Endodermal cell (in vitro differentiated cells): ENCODE measurements at regions not wholly inside any gene's neighbourhood (a gene's known extent, or its start where the extent isn't known, plus 50 kb on each side); places are given as distances from the start of the nearest gene placed in this dataset.

ENCODE experiments used
- DNase-seq: peaks from one replicate; pipeline ENCODE4 v3.0.0-alpha.2; 2017
- H3K27ac ChIP-seq: 2 replicates; pipeline ENCODE4 v1.5.1; 2013; ENCODE audit warnings: mild to moderate bottlenecking, low read depth, low read length, moderate library complexity
- H3K27me3 ChIP-seq: 2 replicates; pipeline ENCODE4 v1.6.1; 2013; ENCODE audit warnings: mild to moderate bottlenecking, low read length, moderate library complexity; ENCODE audit not compliant: insufficient read depth, control insufficient read depth, poor library complexity, severe bottlenecking
- H3K36me3 ChIP-seq: 2 replicates; pipeline ENCODE4 v1.7.0; 2013; ENCODE audit warnings: mild to moderate bottlenecking, low read length, moderate library complexity; ENCODE audit not compliant: control insufficient read depth, insufficient read depth
- H3K4me1 ChIP-seq: one replicate; pipeline ENCODE4 v1.7.0; 2013; ENCODE audit warnings: low read length; ENCODE audit not compliant: control insufficient read depth, insufficient read depth
- H3K4me3 ChIP-seq: 2 replicates; pipeline ENCODE4 v1.5.1; 2013; ENCODE audit warnings: mild to moderate bottlenecking, low read length, moderate library complexity
- H3K9ac ChIP-seq: 2 replicates; pipeline ENCODE4 v1.6.1; 2013; ENCODE audit warnings: mild to moderate bottlenecking, low read length, moderate library complexity; ENCODE audit not compliant: poor library complexity, severe bottlenecking; ENCODE audit errors: extremely low read depth
- H3K9me3 ChIP-seq: 2 replicates; pipeline ENCODE4 v1.6.1; 2013; ENCODE audit warnings: mild to moderate bottlenecking, low read length, moderate library complexity; ENCODE audit not compliant: control insufficient read depth
- H3K27ac Mint-ChIP-seq: 2 replicates; pipeline ENCODE4 v1.8.0; 2020; ENCODE audit warnings: mixed read lengths
- H3K27me3 Mint-ChIP-seq: 2 replicates; pipeline ENCODE4 v1.8.0; 2021; ENCODE audit warnings: mild to moderate bottlenecking, mixed read lengths; ENCODE audit not compliant: insufficient read depth
- H3K36me3 Mint-ChIP-seq: 2 replicates; pipeline ENCODE4 v1.8.0; 2020; ENCODE audit warnings: low read depth, mixed read lengths
- H3K4me1 Mint-ChIP-seq: 2 replicates; pipeline ENCODE4 v1.8.0; 2020; ENCODE audit warnings: mixed read lengths
- H3K4me3 Mint-ChIP-seq: 2 replicates; pipeline ENCODE4 v1.8.0; 2020; ENCODE audit warnings: mild to moderate bottlenecking, moderate library complexity, mixed read lengths
- H3K9me3 Mint-ChIP-seq: 2 replicates; pipeline ENCODE4 v1.8.0; 2020; ENCODE audit warnings: mild to moderate bottlenecking, mixed read lengths
- CTCF ChIP-seq: fragments of 200-600 bp; sonication (generic); conservative IDR thresholded peaks from 2 replicates; pipeline ENCODE4 v1.5.0; 2021; ENCODE audit warnings: antibody characterized with exemption, mild to moderate bottlenecking
- WGBS, 2 experiments: methylation state at CpG; one replicate each; pipeline versions ENCODE4 v1.1.5 to v1.1.7; 2013; ENCODE audit warnings: missing lambda C conversion rate in 2 of 2, mixed read lengths in 1 of 2; ENCODE audit not compliant: insufficient coverage in 1 of 2, insufficient read length in 1 of 2; 5-methylcytosine and 5-hydroxymethylcytosine counted together

- Histone ChIP-seq H3K27me3 (no peaks in the 10 kb centered on the region), H3K4me3 (no peak overlapping the region), H3K9me3 (no peaks in the 10 kb centered on the region), H3K9ac (no peak overlapping the region), H3K36me3 (no peaks in the 10 kb centered on the region), H3K4me1 (no peaks in the 10 kb centered on the region), H3K27ac (no peak overlapping the region)
- no peaks in the 10 kb centered on the region for H3K36me3 Mint-ChIP-seq
- no peak overlapping the region for H3K27ac Mint-ChIP-seq
- WGBS, 2 experiments: 96% methylated on average over 1 of the region's 1 CpG; no CpG with 5 or more reads in 1 of the 2 experiments
- no peaks in the 10 kb centered on the region for H3K27me3 Mint-ChIP-seq
- no peak for TF ChIP-seq CTCF
- H3K9me3 Mint-ChIP-seq: peaks cover 1% of the 10 kb centered on the region
- no peak overlapping the region for H3K4me3 Mint-ChIP-seq
- DNase-seq: no peak
- peaks cover 10% of the 10 kb centered on the region for H3K4me1 Mint-ChIP-seq
These were observed 236.5 kb upstream of the SPHKAP start for GRCh38 chr2:228417956-228418355.

DNA sequence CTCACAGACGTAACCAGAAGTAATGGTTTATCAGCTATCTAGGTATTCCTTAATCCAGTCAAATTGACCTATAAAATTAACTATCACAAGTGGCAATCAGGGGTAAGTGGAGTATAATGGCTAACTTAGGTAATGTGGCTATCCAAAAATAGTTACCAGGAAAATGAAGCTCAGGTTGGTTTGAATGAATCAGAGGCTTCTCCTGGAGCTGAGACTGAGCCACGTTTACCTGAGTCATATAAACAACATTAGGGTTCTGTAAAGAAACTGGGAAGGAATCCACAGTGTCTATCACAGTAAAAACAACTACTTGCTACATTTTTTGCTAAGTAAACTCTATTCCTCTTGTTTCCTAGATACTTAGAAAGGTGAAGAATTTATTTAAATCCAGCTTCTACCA, 236.0 kb upstream of the SPHKAP start:
- TF ChIP-seq CTCF: no peak
- H3K27me3 Mint-ChIP-seq: no peaks in the 10 kb centered on the region

DNA sequence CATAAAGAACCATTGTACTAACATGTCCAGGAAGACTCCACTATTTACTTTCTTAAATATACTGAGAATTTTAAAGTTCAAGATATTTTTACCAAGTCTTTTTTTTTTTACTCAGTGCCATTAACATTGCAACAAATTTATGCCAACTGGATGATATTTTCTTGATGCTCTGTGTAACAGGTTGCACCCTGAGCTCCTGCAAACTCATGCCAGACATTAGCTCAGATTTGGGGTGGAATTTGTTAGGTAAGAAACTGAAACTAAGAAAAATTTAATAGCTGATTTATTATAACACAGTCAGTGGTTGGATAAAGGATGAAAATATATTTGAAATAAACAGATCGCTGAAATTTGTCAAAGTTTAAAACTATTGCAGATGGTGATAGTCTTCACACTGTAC, 228.6 kb upstream of the SPHKAP start:
- Mint-ChIP-seq H3K36me3 (no peaks in the 10 kb centered on the region), H3K4me1 (no peaks in the 10 kb centered on the region), H3K9me3 (no peaks in the 10 kb centered on the region), H3K27me3 (no peaks in the 10 kb centered on the region), H3K4me3 (no peak overlapping the region), H3K27ac (no peak overlapping the region)
- no peaks in the 10 kb centered on the region for H3K27me3 ChIP-seq
- no peak overlapping the region for H3K9ac ChIP-seq
- no peak overlapping the region for H3K27ac ChIP-seq
- no peak for DNase-seq
- no peaks in the 10 kb centered on the region for H3K36me3 ChIP-seq
- H3K9me3 ChIP-seq: no peaks in the 10 kb centered on the region
- no peaks in the 10 kb centered on the region for H3K4me1 ChIP-seq
- no peak overlapping the region for H3K4me3 ChIP-seq
- no peak for TF ChIP-seq CTCF
- WGBS, 2 experiments: 100% methylated on average over 1 of the region's 1 CpG; no CpG with 5 or more reads in 1 of the 2 experiments

More for the DNA sequence above, 236.0 kb upstream of the SPHKAP start:
- Histone ChIP-seq H3K27me3 (no peaks in the 10 kb centered on the region), H3K27ac (no peak overlapping the region), H3K9me3 (no peaks in the 10 kb centered on the region), H3K4me3 (no peak overlapping the region), H3K4me1 (no peaks in the 10 kb centered on the region), H3K9ac (no peak overlapping the region), H3K36me3 (no peaks in the 10 kb centered on the region)
- WGBS, 2 experiments: 84% methylated on average over 2 of the region's 2 CpGs; no CpG with 5 or more reads in 1 of the 2 experiments
- Mint-ChIP-seq H3K27ac (no peak overlapping the region), H3K36me3 (no peaks in the 10 kb centered on the region), H3K9me3 (peaks cover 1% of the 10 kb centered on the region), H3K4me3 (no peak overlapping the region), H3K4me1 (peaks cover 10% of the 10 kb centered on the region)
- no peak for DNase-seq
